Smooth muscle cell (in vitro differentiated cells): ENCODE measurements at regions not wholly inside any gene's neighbourhood (a gene's known extent, or its start where the extent isn't known, plus 50 kb on each side); places are given as distances from the start of the nearest gene placed in this dataset.
"Not testable (repeated sequence)": the region's sequence is repeated elsewhere in the genome, so short reads cannot be mapped to it uniquely, and the experiment has no call there.

Source experiments
- DNase-seq: peaks from one replicate; lab custom pipeline; 2025; ENCODE audit not compliant: unreplicated experiment; lab: John Stamatoyannopoulos, UW
- H2AFZ ChIP-seq: fragments of 200-600 bp; sonication (generic); 2 replicates; pipeline ENCODE4 v1.6.0; 2016; ENCODE audit warnings: antibody characterized with exemption, low read depth, mild to moderate bottlenecking
- H3F3A ChIP-seq: fragments of 200-600 bp; sonication (generic); 2 replicates; pipeline ENCODE4 v1.6.0; 2017; ENCODE audit warnings: antibody characterized with exemption, low read depth
- H3K27ac ChIP-seq: fragments of 200-600 bp; sonication (generic); 2 replicates; pipeline ENCODE4 v1.5.1; 2016; ENCODE audit warnings: low read depth, mild to moderate bottlenecking
- H3K27me3 ChIP-seq: fragments of 200-600 bp; sonication (generic); 2 replicates; pipeline ENCODE4 v1.6.1; 2016; ENCODE audit warnings: low read depth, mild to moderate bottlenecking
- H3K36me3 ChIP-seq: fragments of 200-600 bp; sonication (generic); 2 replicates; pipeline ENCODE4 v1.5.1; 2016; ENCODE audit warnings: low read depth
- H3K4me1 ChIP-seq: fragments of 200-600 bp; sonication (generic); 2 replicates; pipeline ENCODE4 v1.5.1; 2016; ENCODE audit warnings: low read depth
- H3K4me2 ChIP-seq: fragments of 200-600 bp; sonication (generic); 2 replicates; pipeline ENCODE4 v1.6.0; 2016; ENCODE audit warnings: mild to moderate bottlenecking
- H3K4me3 ChIP-seq: fragments of 200-600 bp; sonication (generic); 2 replicates; pipeline ENCODE4 v1.5.1; 2016; ENCODE audit warnings: mild to moderate bottlenecking
- H3K79me2 ChIP-seq: fragments of 200-600 bp; sonication (generic); 2 replicates; pipeline ENCODE4 v1.6.0; 2016; ENCODE audit warnings: low read depth, mild to moderate bottlenecking
- H3K9ac ChIP-seq: fragments of 200-600 bp; sonication (generic); 2 replicates; pipeline ENCODE4 v1.6.0; 2016; ENCODE audit warnings: low read depth
- H3K9me3 ChIP-seq: fragments of 200-600 bp; sonication (generic); replicated peaks from 2 replicates; pipeline ENCODE4 v1.5.1; 2016; ENCODE audit warnings: low read depth
- H4K20me1 ChIP-seq: fragments of 200-600 bp; sonication (generic); 2 replicates; pipeline ENCODE4 v1.6.0; 2016; ENCODE audit warnings: low read depth
- CTCF ChIP-seq: fragments of 200-600 bp; sonication (generic); IDR thresholded peaks from 2 replicates; pipeline ENCODE4 v1.5.1; 2017; ENCODE audit warnings: borderline replicate concordance, mild to moderate bottlenecking, antibody characterized with exemption; ENCODE audit not compliant: insufficient read depth, poor library complexity, severe bottlenecking
- WGBS: methylation state at CpG from one replicate; pipeline ENCODE4 v1.1.7; 2016; ENCODE audit warnings: low lambda C conversion rate; 5-methylcytosine and 5-hydroxymethylcytosine counted together

- no peak overlapping the region for H3K27ac ChIP-seq
- no peaks in the 10 kb centered on the region for H3K36me3 ChIP-seq
- no peak overlapping the region for H3K4me3 ChIP-seq
- no peak for DNase-seq
- WGBS, result 86% methylated on average over 6 of the region's 6 CpGs
- no peaks in the 10 kb centered on the region for H3K9me3 ChIP-seq
- H4K20me1 ChIP-seq, result no peaks in the 10 kb centered on the region
- no peak for TF ChIP-seq CTCF
- H2AFZ ChIP-seq, result no peak overlapping the region
- peaks cover 12% of the 10 kb centered on the region for H3K4me1 ChIP-seq
- H3F3A ChIP-seq, result peaks cover 5% of the 10 kb centered on the region
- H3K9ac ChIP-seq, result no peak overlapping the region
- H3K27me3 ChIP-seq, result no peaks in the 10 kb centered on the region
- H3K79me2 ChIP-seq, result no peaks in the 10 kb centered on the region
- H3K4me2 ChIP-seq, result no peak overlapping the region
These were observed 131.6 kb upstream of the ETV3 start for GRCh38 chr1:157269656-157270375.

DNA sequence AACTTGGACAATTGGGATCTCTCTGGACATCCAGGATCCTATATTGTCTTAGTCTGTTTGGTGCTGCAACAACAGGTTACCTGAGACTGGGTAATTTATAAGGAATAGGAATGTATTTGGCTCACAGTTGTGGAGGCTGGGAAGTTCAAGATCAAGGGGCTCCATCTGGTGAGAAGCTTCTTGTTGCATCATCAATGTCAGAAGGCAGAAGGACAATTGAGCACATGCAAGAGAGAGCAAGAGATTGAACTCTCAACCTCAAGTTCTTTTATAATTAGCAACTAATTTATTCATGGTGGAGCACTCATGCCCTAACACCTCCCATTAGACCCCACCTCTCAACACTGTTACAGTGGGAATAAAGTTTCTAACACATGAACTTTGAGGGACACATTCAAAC, 124.7 kb upstream of the ETV3 start:
- Histone ChIP-seq H4K20me1 (no peaks in the 10 kb centered on the region), H3K4me3 (no peak overlapping the region), H3K27me3 (no peaks in the 10 kb centered on the region), H3K9me3 (no peaks in the 10 kb centered on the region), H3K4me1 (no peaks in the 10 kb centered on the region), H3K27ac (no peak overlapping the region), H3F3A (no peaks in the 10 kb centered on the region), H3K9ac (no peak overlapping the region), H3K36me3 (no peaks in the 10 kb centered on the region), H3K79me2 (no peaks in the 10 kb centered on the region), H3K4me2 (no peak overlapping the region), H2AFZ (no peak overlapping the region)
- DNase-seq, result no peak
- no peak for TF ChIP-seq CTCF

GRCh38 chr1:157262422-157262821, 124.2 kb upstream of the ETV3 start:
- no peaks in the 10 kb centered on the region for H3F3A ChIP-seq
- H3K9me3 ChIP-seq, result no peaks in the 10 kb centered on the region
- no peak overlapping the region for H3K4me2 ChIP-seq
- DNase-seq, result no peak
- no peak overlapping the region for H3K4me3 ChIP-seq
- H3K4me1 ChIP-seq, result no peaks in the 10 kb centered on the region
- H3K27me3 ChIP-seq, result no peaks in the 10 kb centered on the region
- no peak overlapping the region for H3K27ac ChIP-seq
- H3K9ac ChIP-seq, result no peak overlapping the region
- no peak overlapping the region for H2AFZ ChIP-seq
- WGBS, result 63% methylated on average over 2 of the region's 2 CpGs
- H4K20me1 ChIP-seq, result no peaks in the 10 kb centered on the region
- H3K79me2 ChIP-seq, result no peaks in the 10 kb centered on the region
- no peaks in the 10 kb centered on the region for H3K36me3 ChIP-seq
- no peak for TF ChIP-seq CTCF

- H4K20me1 ChIP-seq, H2AFZ ChIP-seq, H3K27me3 ChIP-seq, H3K9me3 ChIP-seq, H3K27ac ChIP-seq, H3K4me1 ChIP-seq, H3K79me2 ChIP-seq, DNase-seq, H3K9ac ChIP-seq, H3K36me3 ChIP-seq, H3K4me2 ChIP-seq, H3F3A ChIP-seq, H3K4me3 ChIP-seq: not testable (repeated sequence)
- WGBS, result 81% methylated on average over 3 of the region's 3 CpGs
These were observed 117.7 kb upstream of the ETV3 start for GRCh38 chr1:157255891-157256290.

GRCh38 chr1:157254183-157254582, 116.0 kb upstream of the ETV3 start:
- H3F3A ChIP-seq, DNase-seq, H3K9ac ChIP-seq, H3K9me3 ChIP-seq, H3K4me1 ChIP-seq, H3K27ac ChIP-seq, H3K36me3 ChIP-seq, H3K27me3 ChIP-seq, H3K79me2 ChIP-seq, H4K20me1 ChIP-seq, H2AFZ ChIP-seq, H3K4me2 ChIP-seq, H3K4me3 ChIP-seq: not testable (repeated sequence)
- 74% methylated on average over 3 of the region's 3 CpGs for WGBS
